ENCODE measurements at regions not wholly inside any gene's neighbourhood (a gene's known extent, or its start where the extent isn't known, plus 50 kb on each side); places are given as distances from the start of the nearest gene placed in this dataset.

- TF ChIP-seq CTCF (IDR thresholded peaks at IDR 0.05; ENCODE audit: insufficient read depth, low read length) (no peak), POLR2AphosphoS5 (IDR thresholded peaks at IDR 0.05; ENCODE audit: low read depth) (no peak), REST (IDR thresholded peaks at IDR 0.05; ENCODE audit: insufficient replicate concordance, low read depth) (no peak), GABPA (IDR thresholded peaks at IDR 0.05; ENCODE audit: low read depth) (no peak), SPI1 (IDR thresholded peaks at IDR 0.05; ENCODE audit: borderline replicate concordance, low read depth) (no peak)
These were observed 133.0 kb upstream of the PPP1R26 start for GRCh38 chr9:135346438-135347050.
